RKO (cell line): ENCODE measurements at regions not wholly inside any gene's neighbourhood (a gene's known extent, or its start where the extent isn't known, plus 50 kb on each side); places are given as distances from the start of the nearest gene placed in this dataset.

Source experiments
- DNase-seq: peaks from one replicate; pipeline ENCODE4 v3.0.0-alpha.2; 2016; ENCODE audit warnings: low spot score

GRCh38 chr11:116077092-116077491 is 572.9 kb upstream of the CADM1 start:
- DNase-seq = no peak

- DNase-seq = no peak
These were observed 569.9 kb upstream of the CADM1 start for GRCh38 chr11:116073854-116074837.

DNA sequence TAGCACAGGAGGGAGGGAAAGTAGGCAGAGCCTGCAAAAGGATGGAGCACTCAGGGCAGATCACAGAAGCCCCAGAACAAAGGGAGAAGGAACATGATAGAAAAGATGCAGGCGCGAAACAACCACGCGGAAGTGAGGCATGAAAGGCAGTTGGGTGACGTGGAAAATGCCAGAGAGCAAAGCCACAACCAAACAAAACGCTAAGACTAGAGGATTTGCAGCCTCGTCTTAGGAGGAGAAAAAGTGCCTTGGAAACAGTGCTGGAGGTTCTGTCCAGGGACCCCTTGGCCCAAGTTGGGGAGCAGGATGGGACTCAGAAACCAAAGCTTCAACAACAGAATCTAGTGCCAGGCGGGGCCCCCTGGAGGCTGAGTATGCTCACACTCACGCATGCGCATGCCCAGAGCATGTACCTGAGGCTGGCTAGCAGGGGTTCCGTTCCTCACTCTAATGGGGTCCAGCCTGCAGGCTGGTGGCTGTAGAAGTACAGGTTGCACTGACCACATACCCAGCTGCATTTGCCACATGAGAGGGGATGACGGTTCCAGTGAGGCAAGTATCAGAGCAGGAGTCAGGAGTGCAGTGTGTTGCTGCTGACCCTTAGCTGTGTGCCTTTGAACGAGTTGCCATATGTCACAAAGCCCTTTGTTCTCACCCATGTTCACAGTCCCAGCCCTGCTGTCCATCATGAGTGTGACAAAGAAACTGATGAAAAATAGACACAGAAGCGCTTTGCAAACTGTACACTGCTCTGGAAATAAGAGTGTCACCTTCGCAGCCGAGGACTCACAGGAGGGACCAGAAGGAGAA is 568.6 kb upstream of the CADM1 start:
- DNase-seq = no peak

DNA sequence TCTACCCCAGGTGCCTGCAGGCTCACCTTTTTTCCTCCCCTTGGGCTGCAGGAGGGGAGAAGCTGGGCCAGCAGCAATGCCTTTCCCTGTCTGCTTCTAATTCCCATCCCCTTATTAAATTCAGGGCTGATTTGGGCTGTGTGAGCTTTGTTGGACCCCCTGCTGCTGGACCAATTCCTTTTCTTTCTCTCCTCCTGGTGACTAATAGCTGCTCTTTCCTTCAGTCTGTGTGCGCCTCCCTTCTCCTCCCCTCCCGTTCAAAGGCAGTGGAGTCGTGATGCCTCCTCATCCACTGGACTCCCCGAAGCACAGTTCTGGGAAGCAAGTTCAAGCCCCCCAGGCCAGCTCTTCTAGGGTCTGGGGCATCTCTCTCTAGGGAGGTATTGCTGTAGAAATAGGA is 567.9 kb upstream of the CADM1 start:
- DNase-seq = no peak

DNA sequence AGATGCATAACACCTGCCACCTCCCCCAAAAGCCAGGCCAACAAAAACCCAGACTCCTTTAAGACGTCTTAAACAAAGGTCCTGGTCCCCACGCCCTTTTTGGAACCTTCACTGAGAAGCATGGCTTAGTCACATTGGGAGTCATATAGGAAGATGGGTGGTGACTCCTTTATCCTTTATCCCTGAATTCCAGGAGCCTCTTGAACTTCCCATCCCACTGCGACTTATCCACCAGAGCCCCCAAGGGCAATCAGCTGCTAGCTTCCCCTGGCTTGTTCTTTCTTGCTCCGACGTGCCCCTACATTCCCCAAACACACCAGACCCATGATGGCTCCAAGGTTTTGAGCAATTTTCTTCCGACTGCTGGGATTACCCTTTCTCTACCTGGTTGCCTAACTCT is 567.0 kb upstream of the CADM1 start:
- no peak for DNase-seq

- DNase-seq = no peak
These were observed 566.3 kb upstream of the CADM1 start for GRCh38 chr11:116070520-116070919.

GRCh38 chr11:116066777-116067176 is 562.6 kb upstream of the CADM1 start:
- DNase-seq = no peak

DNA sequence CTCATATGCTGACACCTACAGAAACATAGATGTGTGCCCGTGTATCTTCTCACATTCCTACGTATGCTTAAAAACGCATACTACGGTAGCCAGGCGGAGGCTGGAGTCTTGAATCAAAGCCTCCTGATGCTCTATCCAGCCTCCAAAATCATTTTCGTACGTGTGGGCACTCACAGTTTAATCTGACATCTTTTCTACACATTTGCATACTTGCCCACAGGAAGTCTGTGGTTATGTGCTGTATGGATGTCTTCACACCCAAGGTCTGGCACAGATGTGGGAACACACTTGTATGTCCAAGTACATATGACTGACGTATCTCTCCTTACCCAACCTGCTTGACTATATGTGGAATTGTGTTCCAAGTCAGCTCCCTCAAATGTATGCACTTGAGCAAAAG is 561.8 kb upstream of the CADM1 start:
- DNase-seq = no peak

DNA sequence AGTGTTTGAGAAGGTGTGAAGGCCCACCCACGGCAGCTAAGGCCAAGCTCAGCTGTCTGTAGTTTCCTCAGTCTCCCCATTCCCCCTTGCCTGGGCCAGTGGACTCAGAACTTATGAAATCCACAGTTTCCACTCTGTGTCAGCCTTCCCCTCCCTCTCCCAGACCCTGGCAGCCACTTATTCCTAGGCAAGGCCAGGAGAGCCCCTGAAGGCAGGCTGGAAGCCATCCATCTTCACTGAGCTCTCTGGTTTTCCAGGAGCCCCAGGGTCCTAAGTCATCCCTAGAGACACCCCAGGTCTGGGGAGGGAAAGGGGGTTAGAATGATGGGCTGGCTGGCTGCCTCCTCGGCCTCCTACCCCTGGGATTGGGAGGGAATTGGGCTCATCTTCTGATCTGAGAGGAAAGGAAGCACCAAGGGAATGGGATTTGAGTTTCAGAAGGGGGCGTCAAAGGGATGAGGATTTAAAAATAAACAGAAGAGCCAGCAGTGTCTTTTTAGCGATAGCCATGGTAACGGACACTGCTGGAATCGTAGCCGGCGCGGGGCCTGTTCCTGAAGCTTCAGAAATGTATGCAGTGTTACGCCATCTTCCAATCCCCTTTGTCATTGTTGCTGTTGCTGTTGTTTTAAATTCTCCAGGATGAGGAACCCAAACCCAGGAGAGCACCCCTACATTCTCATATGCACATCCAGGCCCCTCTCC is 561.1 kb upstream of the CADM1 start:
- no peak for DNase-seq

DNA sequence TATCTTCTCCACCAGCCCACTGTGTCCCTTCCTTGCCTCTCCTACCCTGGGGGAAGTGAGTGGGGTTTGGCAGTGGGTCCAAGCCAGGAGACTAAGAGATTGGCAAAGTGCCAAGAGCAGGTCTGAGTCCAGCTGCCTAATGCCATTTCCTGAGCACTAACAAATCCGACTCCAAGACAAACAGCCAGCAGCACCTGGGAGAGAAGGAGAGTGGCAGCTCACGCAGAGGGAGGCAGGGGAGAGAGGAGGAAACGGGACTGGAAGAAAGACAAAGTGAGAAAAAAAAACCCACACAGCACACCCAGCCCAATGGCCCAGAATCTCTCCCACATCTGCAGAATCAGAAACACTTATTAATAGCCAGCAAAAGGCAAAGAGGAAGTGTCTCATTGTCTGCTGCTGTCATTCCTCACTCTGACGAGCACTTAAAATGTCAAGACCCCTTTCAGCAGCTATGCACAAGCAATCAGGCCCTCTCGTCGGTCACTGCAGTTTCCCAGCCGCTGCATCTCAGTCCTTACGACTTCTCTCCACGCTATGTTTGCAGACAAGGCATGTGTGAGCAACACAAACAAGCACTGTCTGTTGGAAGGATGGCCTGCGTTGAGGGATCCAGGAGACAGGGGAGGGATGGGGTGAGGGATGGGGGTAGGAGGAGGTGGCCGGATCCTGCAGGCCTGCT is 558.4 kb upstream of the CADM1 start:
- no peak for DNase-seq

DNA sequence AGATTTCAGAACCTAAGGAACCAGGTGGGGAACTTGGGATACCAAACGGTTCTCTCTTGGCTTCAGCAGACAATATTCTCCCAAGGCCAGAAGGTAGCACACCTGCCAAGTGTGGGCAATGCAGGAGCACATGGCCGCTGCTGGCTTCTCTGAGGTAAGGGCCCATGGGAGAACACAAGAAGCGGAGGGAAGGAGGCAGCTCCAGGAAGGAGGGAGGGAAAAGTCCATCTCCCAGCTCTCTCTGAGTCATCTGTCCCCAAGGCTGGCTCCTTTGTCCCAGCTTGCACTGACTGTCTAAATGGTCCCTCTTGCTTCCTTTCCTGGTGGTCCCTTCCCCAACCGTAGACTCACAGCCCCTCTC is 557.9 kb upstream of the CADM1 start:
- DNase-seq = no peak

- DNase-seq = no peak
These were observed 557.1 kb upstream of the CADM1 start for GRCh38 chr11:116061322-116061721.

DNA sequence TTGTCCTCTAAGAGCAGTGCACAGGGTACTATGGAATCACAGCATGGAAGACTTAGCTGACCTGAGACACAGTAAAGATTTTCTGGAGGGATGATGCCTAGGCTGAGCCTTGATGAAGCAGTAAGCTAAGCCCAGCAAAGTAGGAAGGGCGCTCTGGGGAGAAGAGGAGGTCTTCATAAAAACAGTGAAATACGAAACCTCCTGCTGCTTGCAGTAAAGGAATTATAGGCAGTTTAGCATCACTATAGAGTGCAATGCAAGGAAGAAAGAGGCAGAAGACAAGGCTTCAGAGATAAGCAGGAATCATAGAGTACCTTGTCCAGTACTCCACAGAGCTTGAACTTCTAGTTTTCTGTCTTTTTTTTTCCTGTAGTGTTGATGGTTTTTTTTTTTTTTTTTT is 555.7 kb upstream of the CADM1 start:
- no peak for DNase-seq

DNA sequence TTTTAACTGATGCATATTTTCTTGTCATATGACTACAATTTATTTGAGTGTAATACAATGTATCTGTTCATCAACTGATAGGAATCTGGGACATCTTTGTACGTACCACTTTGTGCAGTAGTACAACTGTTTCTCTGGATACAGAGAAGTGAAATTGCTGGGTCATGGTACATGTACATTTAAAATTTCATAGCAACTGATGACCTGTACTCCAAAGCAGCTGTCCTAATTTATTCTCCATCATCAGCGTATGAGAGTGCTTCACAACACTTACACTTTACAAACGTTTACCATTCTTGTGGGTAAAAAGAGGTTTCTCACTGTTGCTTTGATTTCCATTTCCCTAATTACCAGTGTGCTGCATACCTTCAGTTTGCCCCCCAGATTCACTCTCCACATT is 552.8 kb upstream of the CADM1 start:
- DNase-seq = no peak

- DNase-seq = no peak
These were observed 550.8 kb upstream of the CADM1 start for GRCh38 chr11:116055064-116055463.

- DNase-seq = no peak
These were observed 549.3 kb upstream of the CADM1 start for GRCh38 chr11:116053548-116053919.

DNA sequence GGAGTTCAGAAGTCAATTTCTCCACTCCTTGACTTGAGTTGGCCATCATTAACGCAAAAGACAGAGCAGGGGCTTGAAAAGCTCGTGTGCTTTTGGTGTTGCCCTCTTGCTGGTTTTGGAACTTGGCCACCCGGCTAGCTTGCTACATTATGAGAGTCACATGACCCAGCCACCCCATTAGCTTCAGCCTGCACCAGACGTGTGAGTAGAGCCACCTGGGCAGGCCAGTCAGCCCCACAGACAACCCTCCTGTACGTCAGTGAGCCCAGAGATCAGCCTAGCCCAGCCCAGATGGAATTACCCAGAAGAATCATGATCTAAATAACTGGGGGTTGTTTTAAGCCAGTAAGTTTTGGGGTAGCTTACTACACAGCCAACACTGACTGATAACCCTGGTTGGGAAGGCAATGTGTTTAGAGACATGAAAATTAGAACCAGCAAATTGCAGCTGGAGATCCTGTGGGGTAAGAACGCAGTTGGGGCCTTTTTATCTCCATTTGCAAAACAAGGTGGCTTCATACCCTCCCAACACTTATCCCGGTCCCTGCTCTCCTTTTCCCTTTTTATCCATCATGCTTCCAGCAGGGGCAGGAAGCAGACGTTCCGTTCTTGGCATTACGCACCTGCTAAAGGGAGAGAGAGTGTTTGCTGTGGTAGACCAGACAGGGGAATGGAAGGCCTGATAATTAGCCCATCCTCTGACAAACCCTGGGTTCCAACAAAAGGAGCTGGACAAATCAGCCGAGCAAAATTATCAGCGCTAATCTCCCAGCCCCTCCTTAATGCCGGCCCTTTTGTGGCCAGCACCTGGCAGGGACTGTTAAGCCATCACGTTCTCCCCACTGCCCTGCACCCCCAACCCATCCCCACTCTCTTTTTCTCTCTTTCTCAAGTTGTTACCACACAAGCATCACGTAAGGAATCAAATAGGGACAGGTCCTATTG is 548.7 kb upstream of the CADM1 start:
- DNase-seq = no peak

DNA sequence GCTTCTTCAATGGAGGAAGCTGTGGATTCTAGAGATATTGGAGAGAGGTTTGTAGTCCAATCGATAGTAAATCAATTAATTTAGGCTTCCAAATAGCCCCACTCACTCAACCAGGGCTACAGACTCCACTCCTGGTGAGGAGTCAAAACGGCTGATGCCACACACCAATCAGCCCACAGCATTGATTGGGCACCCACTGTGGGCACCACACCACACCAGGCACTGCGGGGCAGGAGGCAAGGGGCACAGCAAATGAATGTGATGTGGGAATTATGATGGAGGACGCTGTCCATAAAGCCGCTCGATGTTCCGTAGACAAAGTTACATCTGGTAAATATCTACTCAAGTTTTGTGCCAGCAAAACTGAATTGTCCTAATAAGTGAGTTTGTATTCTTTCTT is 547.3 kb upstream of the CADM1 start:
- DNase-seq = no peak

DNA sequence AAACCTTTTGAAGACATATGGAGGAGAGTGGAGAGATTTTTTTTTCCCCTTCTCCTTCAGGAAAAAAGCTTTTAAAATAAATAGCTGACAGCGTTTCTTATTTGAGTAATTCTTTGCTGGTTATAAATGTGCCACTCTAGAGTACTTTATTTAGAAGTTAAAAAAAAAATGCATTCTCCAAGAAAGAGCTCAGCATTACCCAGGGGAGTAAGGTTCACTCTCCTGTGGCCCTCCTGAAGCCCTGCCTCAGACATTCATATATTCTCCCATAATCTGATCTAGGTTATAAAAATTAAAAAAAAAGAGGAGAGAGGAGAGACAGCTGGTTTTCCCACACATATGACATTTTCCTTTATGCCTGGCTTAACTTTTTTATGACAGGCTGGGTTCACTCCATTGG is 545.2 kb upstream of the CADM1 start:
- DNase-seq = no peak

- DNase-seq = no peak
These were observed 541.9 kb upstream of the CADM1 start for GRCh38 chr11:116046127-116046526.

DNA sequence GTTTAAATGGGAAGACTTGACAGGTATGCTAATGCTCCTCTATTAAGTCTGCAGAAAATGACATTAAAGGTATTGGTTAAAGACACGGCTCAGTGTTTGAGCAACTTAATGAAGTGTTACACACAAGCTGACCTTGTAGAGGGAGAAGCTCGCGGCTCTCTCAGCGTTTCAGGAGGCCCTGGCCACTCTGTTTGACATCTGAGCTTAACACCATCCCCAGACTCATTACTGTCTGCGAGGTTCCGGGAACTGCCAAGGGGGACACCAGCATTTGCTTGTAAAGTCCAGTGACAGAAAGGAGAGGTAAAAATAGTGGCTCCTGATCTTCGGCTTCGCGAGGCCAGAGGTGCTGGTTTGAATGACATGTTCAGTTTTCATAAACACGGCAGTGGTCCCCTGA is 540.7 kb upstream of the CADM1 start:
- no peak for DNase-seq
